ENCODE measurements at regions not wholly inside any gene's neighbourhood (a gene's known extent, or its start where the extent isn't known, plus 50 kb on each side); places are given as distances from the start of the nearest gene placed in this dataset.

- H3K27me3 Mint-ChIP-seq, result peaks cover 7% of the 10 kb centered on the region
- H3K4me1 Mint-ChIP-seq (ENCODE audit: unreplicated experiment), result no peaks in the 10 kb centered on the region
- DNase-seq (ENCODE audit: extremely low spot score, unreplicated experiment), result no peak
- peaks cover 9% of the 10 kb centered on the region for H3K9me3 Mint-ChIP-seq
- H3K36me3 Mint-ChIP-seq, result no peaks in the 10 kb centered on the region
- no peak overlapping the region for H3K27ac Mint-ChIP-seq
- no peak for TF ChIP-seq CTCF (conservative IDR thresholded peaks at IDR 0.05)
- no peak overlapping the region for H3K4me3 Mint-ChIP-seq
Measured at GRCh38 chr12:58615576-58615975, 304.7 kb downstream of the LRIG3 start.

GRCh38 chr12:58616618-58617017 is 303.7 kb downstream of the LRIG3 start:
- Mint-ChIP-seq H3K4me3 (no peak overlapping the region), H3K36me3 (no peaks in the 10 kb centered on the region), H3K4me1 (ENCODE audit: unreplicated experiment) (no peaks in the 10 kb centered on the region), H3K9me3 (peaks cover 11% of the 10 kb centered on the region), H3K27me3 (peaks cover 7% of the 10 kb centered on the region), H3K27ac (no peak overlapping the region)
- TF ChIP-seq CTCF (conservative IDR thresholded peaks at IDR 0.05), result no peak
- no peak for DNase-seq (ENCODE audit: extremely low spot score, unreplicated experiment)

- Mint-ChIP-seq H3K4me3 (no peak overlapping the region), H3K36me3 (no peaks in the 10 kb centered on the region), H3K27ac (no peak overlapping the region), H3K4me1 (ENCODE audit: unreplicated experiment) (no peaks in the 10 kb centered on the region), H3K9me3 (peaks cover 11% of the 10 kb centered on the region), H3K27me3 (peaks cover 3% of the 10 kb centered on the region)
- TF ChIP-seq CTCF (conservative IDR thresholded peaks at IDR 0.05), result no peak
- no peak for DNase-seq (ENCODE audit: extremely low spot score, unreplicated experiment)
Measured at GRCh38 chr12:58621126-58621525, 299.2 kb downstream of the LRIG3 start.

- no peak for TF ChIP-seq CTCF (conservative IDR thresholded peaks at IDR 0.05)
- DNase-seq (ENCODE audit: extremely low spot score, unreplicated experiment), result no peak
- Mint-ChIP-seq H3K9me3 (no peaks in the 10 kb centered on the region), H3K4me3 (no peak overlapping the region), H3K27me3 (no peaks in the 10 kb centered on the region), H3K36me3 (no peaks in the 10 kb centered on the region), H3K27ac (no peak overlapping the region), H3K4me1 (ENCODE audit: unreplicated experiment) (no peaks in the 10 kb centered on the region)
Measured at GRCh38 chr12:58629376-58629775, 290.9 kb downstream of the LRIG3 start.

- no peak for DNase-seq (ENCODE audit: extremely low spot score, unreplicated experiment)
- Mint-ChIP-seq H3K27ac (no peak overlapping the region), H3K27me3 (peaks cover 3% of the 10 kb centered on the region), H3K4me1 (ENCODE audit: unreplicated experiment) (no peaks in the 10 kb centered on the region), H3K36me3 (no peaks in the 10 kb centered on the region), H3K4me3 (no peak overlapping the region), H3K9me3 (no peaks in the 10 kb centered on the region)
- TF ChIP-seq CTCF (conservative IDR thresholded peaks at IDR 0.05), result no peak
Measured at GRCh38 chr12:58633479-58633878, 286.8 kb downstream of the LRIG3 start.

- DNase-seq (ENCODE audit: extremely low spot score, unreplicated experiment), result no peak
- no peak overlapping the region for H3K4me3 Mint-ChIP-seq
- H3K27me3 Mint-ChIP-seq, result peaks cover 10% of the 10 kb centered on the region
- no peaks in the 10 kb centered on the region for H3K9me3 Mint-ChIP-seq
- peaks cover 7% of the 10 kb centered on the region for H3K4me1 Mint-ChIP-seq (ENCODE audit: unreplicated experiment)
- no peak for TF ChIP-seq CTCF (conservative IDR thresholded peaks at IDR 0.05)
- no peak overlapping the region for H3K27ac Mint-ChIP-seq
- no peaks in the 10 kb centered on the region for H3K36me3 Mint-ChIP-seq
Measured at GRCh38 chr12:58639318-58639934, 280.9 kb downstream of the LRIG3 start.

All from type B pancreatic cell (in vitro differentiated cells).